Activated CD8-positive, alpha-beta T cell treated with anti-CD3 and anti-CD28 coated beads for 36 hours (primary cell): ENCODE measurements at regions not wholly inside any gene's neighbourhood (a gene's known extent, or its start where the extent isn't known, plus 50 kb on each side); places are given as distances from the start of the nearest gene placed in this dataset.

ENCODE experiments used
- ATAC-seq: fragments of 200-7000 bp; cut with Tn5 transposase; one replicate; pipeline ENCODE4 v1.10.0; 2021; ENCODE audit warnings: mild to moderate bottlenecking, moderate library complexity
- CTCF ChIA-PET: fragments of 350-600 bp; sonication (Branson Sonifier 250); formaldehyde crosslinking; loops from one replicate; lab custom pipeline; 2021; ENCODE audit warnings: antibody characterized with exemption; lab: Charles Lee
- POLR2A ChIA-PET: fragments of 350-600 bp; sonication (Branson Sonifier 250); formaldehyde crosslinking; loops from one replicate; lab custom pipeline; 2021; ENCODE audit warnings: antibody characterized with exemption; lab: Charles Lee
- DNase-seq: peaks from one replicate; pipeline ENCODE4 v3.0.0-alpha.2; 2020
- H3K27ac Mint-ChIP-seq: one replicate; pipeline ENCODE4 v1.8.0; 2021; ENCODE audit warnings: mild to moderate bottlenecking, mixed read lengths
- H3K27me3 Mint-ChIP-seq: one replicate; pipeline ENCODE4 v1.8.0; 2021; ENCODE audit warnings: mixed read lengths
- H3K36me3 Mint-ChIP-seq: one replicate; pipeline ENCODE4 v1.8.0; 2021; ENCODE audit warnings: low read depth, mixed read lengths
- H3K4me1 Mint-ChIP-seq: one replicate; pipeline ENCODE4 v1.8.0; 2021; ENCODE audit warnings: low read depth, mixed read lengths
- H3K4me3 Mint-ChIP-seq: one replicate; pipeline ENCODE4 v1.8.0; 2021; ENCODE audit warnings: mild to moderate bottlenecking, moderate library complexity, mixed read lengths
- H3K9me3 Mint-ChIP-seq: one replicate; pipeline ENCODE4 v1.8.0; 2021; ENCODE audit warnings: mixed read lengths
- intact Hi-C: fragments of 100-400 bp; cut with micrococcal nuclease; formaldehyde crosslinking; loops from one replicate; pipeline ENCODE4 v1.10.0; 2022
- TF ChIP-seq, protein P1 (sequence below): fragments of 200-600 bp; IDR thresholded peaks from one replicate; pipeline ENCODE4 v1.8.0; 2022; ENCODE audit warnings: antibody characterized with exemption, mild to moderate bottlenecking

DNA sequence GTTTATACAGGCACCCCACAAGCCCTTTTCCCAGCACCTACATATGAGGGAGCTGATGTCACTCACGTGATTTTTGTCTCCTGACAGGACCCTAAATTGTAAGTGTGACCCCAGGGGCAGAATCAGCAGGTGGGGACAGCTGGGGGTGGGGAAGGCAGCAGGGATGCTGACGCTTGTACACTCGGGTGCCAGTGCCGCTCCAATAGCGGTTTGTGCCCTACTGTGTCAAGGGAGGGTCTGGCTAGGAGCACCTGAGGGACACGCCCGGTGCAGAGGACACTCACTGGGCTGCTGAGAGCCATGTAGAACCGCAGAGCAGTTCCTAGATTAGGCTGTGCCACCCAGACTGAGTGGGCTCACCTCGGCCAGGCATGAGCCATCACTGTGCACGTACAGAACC lies 81.3 kb downstream of the SCGB2B2 start:
- Mint-ChIP-seq H3K4me3 (no peak overlapping the region), H3K27ac (no peak overlapping the region), H3K27me3 (no peaks in the 10 kb centered on the region), H3K36me3 (no peaks in the 10 kb centered on the region), H3K4me1 (peaks cover 13% of the 10 kb centered on the region), H3K9me3 (peaks cover 5% of the 10 kb centered on the region)
- CTCF ChIA-PET: no interaction called here
- TF ChIP-seq, protein P1, sequence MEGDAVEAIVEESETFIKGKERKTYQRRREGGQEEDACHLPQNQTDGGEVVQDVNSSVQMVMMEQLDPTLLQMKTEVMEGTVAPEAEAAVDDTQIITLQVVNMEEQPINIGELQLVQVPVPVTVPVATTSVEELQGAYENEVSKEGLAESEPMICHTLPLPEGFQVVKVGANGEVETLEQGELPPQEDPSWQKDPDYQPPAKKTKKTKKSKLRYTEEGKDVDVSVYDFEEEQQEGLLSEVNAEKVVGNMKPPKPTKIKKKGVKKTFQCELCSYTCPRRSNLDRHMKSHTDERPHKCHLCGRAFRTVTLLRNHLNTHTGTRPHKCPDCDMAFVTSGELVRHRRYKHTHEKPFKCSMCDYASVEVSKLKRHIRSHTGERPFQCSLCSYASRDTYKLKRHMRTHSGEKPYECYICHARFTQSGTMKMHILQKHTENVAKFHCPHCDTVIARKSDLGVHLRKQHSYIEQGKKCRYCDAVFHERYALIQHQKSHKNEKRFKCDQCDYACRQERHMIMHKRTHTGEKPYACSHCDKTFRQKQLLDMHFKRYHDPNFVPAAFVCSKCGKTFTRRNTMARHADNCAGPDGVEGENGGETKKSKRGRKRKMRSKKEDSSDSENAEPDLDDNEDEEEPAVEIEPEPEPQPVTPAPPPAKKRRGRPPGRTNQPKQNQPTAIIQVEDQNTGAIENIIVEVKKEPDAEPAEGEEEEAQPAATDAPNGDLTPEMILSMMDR: no peak
- POLR2A ChIA-PET: no interaction called here
- no peak for ATAC-seq
- intact Hi-C loops: no loop called here
- DNase-seq: no peak

DNA sequence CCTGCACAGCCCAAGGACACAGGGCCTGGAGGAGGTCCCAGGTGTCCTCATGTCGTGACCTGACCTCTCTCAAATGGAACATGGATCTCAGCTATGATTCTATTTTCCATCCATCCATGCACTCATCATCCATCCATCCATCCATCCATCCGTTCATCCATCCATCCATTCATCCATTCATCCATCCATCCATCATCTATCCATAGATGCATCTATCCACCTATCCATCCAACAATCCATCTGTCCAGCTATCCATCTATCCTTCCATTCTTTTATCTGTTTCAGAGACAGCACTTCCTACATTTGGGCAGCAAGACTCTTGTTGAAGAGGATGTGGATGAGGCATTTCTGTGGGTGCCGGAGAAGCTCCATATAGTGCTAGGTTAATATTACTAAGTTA lies 86.7 kb downstream of the SCGB2B2 start:
- no peaks in the 10 kb centered on the region for H3K4me1 Mint-ChIP-seq
- no peaks in the 10 kb centered on the region for H3K27me3 Mint-ChIP-seq
- no peak overlapping the region for H3K27ac Mint-ChIP-seq
- ChIA-PET CTCF (no interaction called here), POLR2A (no interaction called here)
- H3K36me3 Mint-ChIP-seq: no peaks in the 10 kb centered on the region
- ATAC-seq (no peak), DNase-seq (no peak)
- no peak overlapping the region for H3K4me3 Mint-ChIP-seq
- peaks cover 10% of the 10 kb centered on the region for H3K9me3 Mint-ChIP-seq
- TF ChIP-seq, protein P1: no peak
- intact Hi-C loops: no loop called here

DNA sequence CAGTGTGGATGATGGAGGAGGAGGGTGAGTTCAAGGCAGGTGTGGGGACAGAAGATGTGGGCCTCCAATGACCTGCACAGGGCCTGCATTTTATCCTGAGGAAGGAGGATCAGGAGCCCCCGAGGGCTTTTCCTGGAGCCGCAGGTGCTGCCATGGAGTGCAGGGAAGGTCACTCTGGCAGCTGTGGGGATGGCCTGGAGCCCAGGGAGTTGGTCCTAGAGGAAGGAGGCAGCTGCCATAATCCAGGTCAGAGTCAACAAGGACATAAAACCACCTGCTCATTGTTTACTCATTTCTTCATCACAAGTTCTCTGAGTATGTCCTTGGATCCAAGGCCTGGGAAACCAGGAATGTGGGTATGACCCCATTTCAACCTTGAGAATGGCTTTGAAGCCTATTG lies 87.2 kb downstream of the SCGB2B2 start:
- ATAC-seq (no peak), DNase-seq (no peak)
- no peaks in the 10 kb centered on the region for H3K36me3 Mint-ChIP-seq
- TF ChIP-seq, protein P1: no peak
- POLR2A ChIA-PET: no interaction called here
- CTCF ChIA-PET: no interaction called here
- H3K9me3 Mint-ChIP-seq: peaks cover 10% of the 10 kb centered on the region
- H3K4me3 Mint-ChIP-seq: no peak overlapping the region
- H3K4me1 Mint-ChIP-seq: no peaks in the 10 kb centered on the region
- intact Hi-C loops: no loop called here
- H3K27me3 Mint-ChIP-seq: no peaks in the 10 kb centered on the region
- H3K27ac Mint-ChIP-seq: no peak overlapping the region

DNA sequence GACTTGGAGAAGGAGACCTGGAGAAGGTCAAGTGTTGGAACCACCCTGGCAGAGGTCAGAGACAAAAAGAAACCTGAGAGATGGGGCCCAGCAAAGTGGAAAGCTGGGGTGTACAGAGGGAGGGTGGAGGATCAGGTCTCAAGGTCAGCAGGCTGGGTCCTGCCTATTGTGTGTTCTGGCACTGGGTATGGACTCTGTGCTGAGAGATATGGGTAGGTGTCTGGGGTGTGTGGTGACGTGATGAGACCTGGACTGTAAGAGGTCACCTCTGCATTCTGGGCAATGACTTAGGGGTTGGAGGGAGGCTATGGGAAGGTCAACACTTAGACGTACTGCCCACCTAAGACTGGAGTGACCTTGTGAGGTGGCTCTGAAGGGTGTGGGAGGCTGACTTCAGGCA lies 88.1 kb downstream of the SCGB2B2 start:
- Mint-ChIP-seq H3K27ac (no peak overlapping the region), H3K4me3 (no peak overlapping the region), H3K9me3 (peaks cover 13% of the 10 kb centered on the region), H3K36me3 (no peaks in the 10 kb centered on the region), H3K4me1 (no peaks in the 10 kb centered on the region), H3K27me3 (no peaks in the 10 kb centered on the region)
- CTCF ChIA-PET: no interaction called here
- DNase-seq (no peak), ATAC-seq (no peak)
- TF ChIP-seq, protein P1: no peak
- intact Hi-C loops: no loop called here
- POLR2A ChIA-PET: no interaction called here

DNA sequence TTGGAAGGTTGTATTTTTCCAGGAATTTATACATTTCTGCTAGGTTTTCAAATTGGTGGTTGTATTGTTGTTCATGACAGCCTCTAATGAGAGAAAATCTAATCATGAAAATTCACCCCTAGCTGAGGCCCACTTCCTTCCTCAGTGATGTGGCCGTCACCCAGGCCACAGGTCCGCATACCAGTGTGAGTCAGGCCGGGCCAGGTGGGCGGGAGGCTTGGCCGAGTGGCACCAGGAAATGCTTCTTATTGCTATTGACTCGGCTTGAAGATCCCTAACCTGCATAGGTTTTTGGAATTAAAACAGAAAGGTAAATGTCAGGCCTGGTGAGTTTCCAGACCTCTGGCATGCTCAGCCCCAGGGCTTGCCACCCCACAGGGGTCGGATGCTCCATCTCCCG lies 88.7 kb downstream of the SCGB2B2 start:
- CTCF ChIA-PET: no interaction called here
- POLR2A ChIA-PET: no interaction called here
- H3K27ac Mint-ChIP-seq: no peak overlapping the region
- peak; percentile 54 for DNase-seq
- TF ChIP-seq, protein P1: no peak
- intact Hi-C loops: no loop called here
- peaks cover 13% of the 10 kb centered on the region for H3K9me3 Mint-ChIP-seq
- H3K36me3 Mint-ChIP-seq: no peaks in the 10 kb centered on the region
- ATAC-seq: peak; percentile 45
- H3K4me3 Mint-ChIP-seq: no peak overlapping the region
- no peaks in the 10 kb centered on the region for H3K4me1 Mint-ChIP-seq
- H3K27me3 Mint-ChIP-seq: no peaks in the 10 kb centered on the region
